MM.1S (cell line): ENCODE measurements at regions not wholly inside any gene's neighbourhood (a gene's known extent, or its start where the extent isn't known, plus 50 kb on each side); places are given as distances from the start of the nearest gene placed in this dataset.

ENCODE experiments used
- CTCF ChIP-seq: fragments of 300-600 bp; sonication (generic); IDR thresholded peaks from 2 replicates; pipeline ENCODE4 v1.5.1; 2016; ENCODE audit warnings: antibody characterized with exemption, low read length, mixed read lengths
- EZH2 ChIP-seq: fragments of 300-600 bp; sonication (generic); optimal IDR thresholded peaks from 2 replicates; pipeline ENCODE3; 2017; ENCODE audit warnings: low read depth, mild to moderate bottlenecking, antibody characterized with exemption, low read length, mixed read lengths

- TF ChIP-seq CTCF = no peak
- TF ChIP-seq EZH2 = no peak
Observed at GRCh38 chr12:102653406-102653805, 173.0 kb upstream of the IGF1 start.
